ENCODE measurements at regions not wholly inside any gene's neighbourhood (a gene's known extent, or its start where the extent isn't known, plus 50 kb on each side); places are given as distances from the start of the nearest gene placed in this dataset.

GRCh38 chr10:111739125-111739873, 444.3 kb downstream of the GPAM start:
- no peak for TF ChIP-seq CTCF (IDR thresholded peaks at IDR 0.05; ENCODE audit: insufficient read depth, low read depth, low read length, missing control alignments)
- no peak overlapping the region for H3K4me3 ChIP-seq (ENCODE audit: low read depth, low read length)
- no peak for DNase-seq (ENCODE audit: low read depth)

GRCh38 chr10:111739874-111740139, 443.8 kb downstream of the GPAM start:
- no peak for TF ChIP-seq CTCF (IDR thresholded peaks at IDR 0.05; ENCODE audit: insufficient read depth, low read depth, low read length, missing control alignments)
- DNase-seq (ENCODE audit: low read depth): no peak
- no peak overlapping the region for H3K4me3 ChIP-seq (ENCODE audit: low read depth, low read length)

- H3K4me3 ChIP-seq (ENCODE audit: low read depth, low read length): no peak overlapping the region
- DNase-seq (ENCODE audit: low read depth): no peak
- TF ChIP-seq CTCF (IDR thresholded peaks at IDR 0.05; ENCODE audit: insufficient read depth, low read depth, low read length, missing control alignments): no peak
These were observed 437.6 kb downstream of the GPAM start for GRCh38 chr10:111745982-111746381.

GRCh38 chr10:111747751-111748150, 435.8 kb downstream of the GPAM start:
- no peak overlapping the region for H3K4me3 ChIP-seq (ENCODE audit: low read depth, low read length)
- no peak for TF ChIP-seq CTCF (IDR thresholded peaks at IDR 0.05; ENCODE audit: insufficient read depth, low read depth, low read length, missing control alignments)
- no peak for DNase-seq (ENCODE audit: low read depth)

GRCh38 chr10:111748184-111748583, 435.4 kb downstream of the GPAM start:
- no peak overlapping the region for H3K4me3 ChIP-seq (ENCODE audit: low read depth, low read length)
- TF ChIP-seq CTCF (IDR thresholded peaks at IDR 0.05; ENCODE audit: insufficient read depth, low read depth, low read length, missing control alignments): no peak
- DNase-seq (ENCODE audit: low read depth): no peak

- no peak for TF ChIP-seq CTCF (IDR thresholded peaks at IDR 0.05; ENCODE audit: insufficient read depth, low read depth, low read length, missing control alignments)
- no peak for DNase-seq (ENCODE audit: low read depth)
- H3K4me3 ChIP-seq (ENCODE audit: low read depth, low read length): no peak overlapping the region
These were observed 433.3 kb downstream of the GPAM start for GRCh38 chr10:111750165-111750849.

Data from GM12865 (cell line).